Liver (tissue), 3 donors: ENCODE measurements at regions not wholly inside any gene's neighbourhood (a gene's known extent, or its start where the extent isn't known, plus 50 kb on each side); places are given as distances from the start of the nearest gene placed in this dataset.

Experiments used
- RAD21 ChIP-seq, 2 donors: IDR thresholded peaks; 2 replicates each; pipeline ENCODE4 v1.6.1; 2016; ENCODE audit warnings: antibody characterized with exemption in 2 of 2, mild to moderate bottlenecking in 2 of 2
- SP1 ChIP-seq: IDR thresholded peaks from 2 replicates; pipeline ENCODE4 v1.6.1; 2018; ENCODE audit warnings: antibody characterized with exemption, mild to moderate bottlenecking
- TAF1 ChIP-seq: conservative IDR thresholded peaks from 2 replicates; pipeline ENCODE4 v1.6.1; 2016; ENCODE audit warnings: antibody characterized with exemption, mild to moderate bottlenecking
- YY1 ChIP-seq: IDR thresholded peaks from 2 replicates; pipeline ENCODE4 v1.6.1; 2016; ENCODE audit warnings: antibody characterized with exemption, mild to moderate bottlenecking
- ZBTB33 ChIP-seq: IDR thresholded peaks from 2 replicates; pipeline ENCODE4 v1.6.1; 2016; ENCODE audit warnings: antibody characterized with exemption
- TF ChIP-seq, protein P1 (sequence below): fragments of 150-350 bp; IDR thresholded peaks from 2 replicates; pipeline ENCODE4 v1.5.1; 2017; ENCODE audit warnings: improper control_type of control experiment, low read depth, low read length; ENCODE audit not compliant: missing input control
- donor health status: healthy.
- donor health status: healthy.

- TF ChIP-seq, protein P1, sequence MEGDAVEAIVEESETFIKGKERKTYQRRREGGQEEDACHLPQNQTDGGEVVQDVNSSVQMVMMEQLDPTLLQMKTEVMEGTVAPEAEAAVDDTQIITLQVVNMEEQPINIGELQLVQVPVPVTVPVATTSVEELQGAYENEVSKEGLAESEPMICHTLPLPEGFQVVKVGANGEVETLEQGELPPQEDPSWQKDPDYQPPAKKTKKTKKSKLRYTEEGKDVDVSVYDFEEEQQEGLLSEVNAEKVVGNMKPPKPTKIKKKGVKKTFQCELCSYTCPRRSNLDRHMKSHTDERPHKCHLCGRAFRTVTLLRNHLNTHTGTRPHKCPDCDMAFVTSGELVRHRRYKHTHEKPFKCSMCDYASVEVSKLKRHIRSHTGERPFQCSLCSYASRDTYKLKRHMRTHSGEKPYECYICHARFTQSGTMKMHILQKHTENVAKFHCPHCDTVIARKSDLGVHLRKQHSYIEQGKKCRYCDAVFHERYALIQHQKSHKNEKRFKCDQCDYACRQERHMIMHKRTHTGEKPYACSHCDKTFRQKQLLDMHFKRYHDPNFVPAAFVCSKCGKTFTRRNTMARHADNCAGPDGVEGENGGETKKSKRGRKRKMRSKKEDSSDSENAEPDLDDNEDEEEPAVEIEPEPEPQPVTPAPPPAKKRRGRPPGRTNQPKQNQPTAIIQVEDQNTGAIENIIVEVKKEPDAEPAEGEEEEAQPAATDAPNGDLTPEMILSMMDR: no peak
- TF ChIP-seq TAF1 (no peak), ZBTB33 (no peak), YY1 (no peak), RAD21 (IDR thresholded peaks at IDR 0.05) (no peak), SP1 (no peak)
Measured at GRCh38 chr10:111956841-111957240, 226.7 kb downstream of the GPAM start.
